ENCODE measurements at regions not wholly inside any gene's neighbourhood (a gene's known extent, or its start where the extent isn't known, plus 50 kb on each side); places are given as distances from the start of the nearest gene placed in this dataset.

DNA sequence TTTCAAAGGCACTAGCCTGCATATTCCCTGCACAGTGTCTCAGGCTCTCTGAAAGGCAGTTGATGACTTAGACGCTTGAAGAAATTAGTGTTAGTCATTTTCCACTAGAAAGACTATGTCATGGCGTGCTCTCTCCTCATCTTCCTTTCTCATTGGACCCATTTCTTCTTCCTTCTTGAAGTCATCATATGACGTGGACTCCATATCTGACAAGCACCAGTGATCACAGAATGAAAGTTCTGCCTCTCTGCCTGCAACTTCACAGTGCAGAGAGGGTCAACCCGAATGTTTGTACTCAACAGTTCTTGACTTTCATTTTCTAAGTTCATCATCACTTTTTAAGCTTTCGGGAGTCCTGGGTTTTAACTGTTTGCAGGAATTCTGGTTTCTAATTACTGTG is 63.7 kb upstream of the CYRIA start:
- no peaks in the 10 kb centered on the region for H3F3A ChIP-seq (replicated peaks; ENCODE audit: insufficient read depth)
- POLR2A ChIA-PET, result no interaction called here
- WGBS (ENCODE audit: low lambda C conversion rate), result 22% methylated on average over 5 of the region's 5 CpGs
- H3K9ac ChIP-seq, result no peak overlapping the region
- no peak overlapping the region for H3K27ac ChIP-seq (ENCODE audit: low read depth in 2 of 2, low read length in 1 of 2)
- H3K79me2 ChIP-seq (ENCODE audit: insufficient read depth), result no peaks in the 10 kb centered on the region
- peaks cover 0 to 4% of the 10 kb centered on the region in 2 experiments; a peak in 1 of 4 replicates for H3K4me1 ChIP-seq (ENCODE audit: control insufficient read depth in 1 of 2, insufficient read depth in 2 of 2, low read depth in 1 of 2, low read length in 1 of 2)
- no peak overlapping the region for H3K4me2 ChIP-seq
- H3K9me3 ChIP-seq, result no peaks in the 10 kb centered on the region
- TF ChIP-seq NFIC (IDR thresholded peaks at IDR 0.05; ENCODE audit: borderline replicate concordance) (no peak), TCF12 (IDR thresholded peaks at IDR 0.05) (no peak), RAD21 (IDR thresholded peaks at IDR 0.05; ENCODE audit: low read length) (no peak), RXRA (IDR thresholded peaks at IDR 0.05; ENCODE audit: borderline replicate concordance, low read depth) (no peak), ELF1 (IDR thresholded peaks at IDR 0.05) (no peak), GATA2 (CRISPR knock-in tag; IDR thresholded peaks at IDR 0.05) (no peak), RFX5 (IDR thresholded peaks at IDR 0.05; ENCODE audit: low read length) (no peak), NRF1 (IDR thresholded peaks at IDR 0.05; ENCODE audit: low read depth, low read length) (no peak)
- TF ChIP-seq, protein P1, sequence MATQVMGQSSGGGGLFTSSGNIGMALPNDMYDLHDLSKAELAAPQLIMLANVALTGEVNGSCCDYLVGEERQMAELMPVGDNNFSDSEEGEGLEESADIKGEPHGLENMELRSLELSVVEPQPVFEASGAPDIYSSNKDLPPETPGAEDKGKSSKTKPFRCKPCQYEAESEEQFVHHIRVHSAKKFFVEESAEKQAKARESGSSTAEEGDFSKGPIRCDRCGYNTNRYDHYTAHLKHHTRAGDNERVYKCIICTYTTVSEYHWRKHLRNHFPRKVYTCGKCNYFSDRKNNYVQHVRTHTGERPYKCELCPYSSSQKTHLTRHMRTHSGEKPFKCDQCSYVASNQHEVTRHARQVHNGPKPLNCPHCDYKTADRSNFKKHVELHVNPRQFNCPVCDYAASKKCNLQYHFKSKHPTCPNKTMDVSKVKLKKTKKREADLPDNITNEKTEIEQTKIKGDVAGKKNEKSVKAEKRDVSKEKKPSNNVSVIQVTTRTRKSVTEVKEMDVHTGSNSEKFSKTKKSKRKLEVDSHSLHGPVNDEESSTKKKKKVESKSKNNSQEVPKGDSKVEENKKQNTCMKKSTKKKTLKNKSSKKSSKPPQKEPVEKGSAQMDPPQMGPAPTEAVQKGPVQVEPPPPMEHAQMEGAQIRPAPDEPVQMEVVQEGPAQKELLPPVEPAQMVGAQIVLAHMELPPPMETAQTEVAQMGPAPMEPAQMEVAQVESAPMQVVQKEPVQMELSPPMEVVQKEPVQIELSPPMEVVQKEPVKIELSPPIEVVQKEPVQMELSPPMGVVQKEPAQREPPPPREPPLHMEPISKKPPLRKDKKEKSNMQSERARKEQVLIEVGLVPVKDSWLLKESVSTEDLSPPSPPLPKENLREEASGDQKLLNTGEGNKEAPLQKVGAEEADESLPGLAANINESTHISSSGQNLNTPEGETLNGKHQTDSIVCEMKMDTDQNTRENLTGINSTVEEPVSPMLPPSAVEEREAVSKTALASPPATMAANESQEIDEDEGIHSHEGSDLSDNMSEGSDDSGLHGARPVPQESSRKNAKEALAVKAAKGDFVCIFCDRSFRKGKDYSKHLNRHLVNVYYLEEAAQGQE (IDR thresholded peaks at IDR 0.05; ENCODE audit: low read depth, low read length), result no peak
- TF ChIP-seq, protein P2, sequence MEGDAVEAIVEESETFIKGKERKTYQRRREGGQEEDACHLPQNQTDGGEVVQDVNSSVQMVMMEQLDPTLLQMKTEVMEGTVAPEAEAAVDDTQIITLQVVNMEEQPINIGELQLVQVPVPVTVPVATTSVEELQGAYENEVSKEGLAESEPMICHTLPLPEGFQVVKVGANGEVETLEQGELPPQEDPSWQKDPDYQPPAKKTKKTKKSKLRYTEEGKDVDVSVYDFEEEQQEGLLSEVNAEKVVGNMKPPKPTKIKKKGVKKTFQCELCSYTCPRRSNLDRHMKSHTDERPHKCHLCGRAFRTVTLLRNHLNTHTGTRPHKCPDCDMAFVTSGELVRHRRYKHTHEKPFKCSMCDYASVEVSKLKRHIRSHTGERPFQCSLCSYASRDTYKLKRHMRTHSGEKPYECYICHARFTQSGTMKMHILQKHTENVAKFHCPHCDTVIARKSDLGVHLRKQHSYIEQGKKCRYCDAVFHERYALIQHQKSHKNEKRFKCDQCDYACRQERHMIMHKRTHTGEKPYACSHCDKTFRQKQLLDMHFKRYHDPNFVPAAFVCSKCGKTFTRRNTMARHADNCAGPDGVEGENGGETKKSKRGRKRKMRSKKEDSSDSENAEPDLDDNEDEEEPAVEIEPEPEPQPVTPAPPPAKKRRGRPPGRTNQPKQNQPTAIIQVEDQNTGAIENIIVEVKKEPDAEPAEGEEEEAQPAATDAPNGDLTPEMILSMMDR (IDR thresholded peaks at IDR 0.05), result no peak
- TF ChIP-seq, protein P3, sequence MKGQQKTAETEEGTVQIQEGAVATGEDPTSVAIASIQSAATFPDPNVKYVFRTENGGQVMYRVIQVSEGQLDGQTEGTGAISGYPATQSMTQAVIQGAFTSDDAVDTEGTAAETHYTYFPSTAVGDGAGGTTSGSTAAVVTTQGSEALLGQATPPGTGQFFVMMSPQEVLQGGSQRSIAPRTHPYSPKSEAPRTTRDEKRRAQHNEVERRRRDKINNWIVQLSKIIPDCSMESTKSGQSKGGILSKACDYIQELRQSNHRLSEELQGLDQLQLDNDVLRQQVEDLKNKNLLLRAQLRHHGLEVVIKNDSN (IDR thresholded peaks at IDR 0.05; ENCODE audit: borderline replicate concordance, low read depth), result no peak
- TF ChIP-seq, protein P4, sequence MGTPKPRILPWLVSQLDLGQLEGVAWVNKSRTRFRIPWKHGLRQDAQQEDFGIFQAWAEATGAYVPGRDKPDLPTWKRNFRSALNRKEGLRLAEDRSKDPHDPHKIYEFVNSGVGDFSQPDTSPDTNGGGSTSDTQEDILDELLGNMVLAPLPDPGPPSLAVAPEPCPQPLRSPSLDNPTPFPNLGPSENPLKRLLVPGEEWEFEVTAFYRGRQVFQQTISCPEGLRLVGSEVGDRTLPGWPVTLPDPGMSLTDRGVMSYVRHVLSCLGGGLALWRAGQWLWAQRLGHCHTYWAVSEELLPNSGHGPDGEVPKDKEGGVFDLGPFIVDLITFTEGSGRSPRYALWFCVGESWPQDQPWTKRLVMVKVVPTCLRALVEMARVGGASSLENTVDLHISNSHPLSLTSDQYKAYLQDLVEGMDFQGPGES (IDR thresholded peaks at IDR 0.05; ENCODE audit: low read depth, low read length), result no peak
- TF ChIP-seq, protein P5, sequence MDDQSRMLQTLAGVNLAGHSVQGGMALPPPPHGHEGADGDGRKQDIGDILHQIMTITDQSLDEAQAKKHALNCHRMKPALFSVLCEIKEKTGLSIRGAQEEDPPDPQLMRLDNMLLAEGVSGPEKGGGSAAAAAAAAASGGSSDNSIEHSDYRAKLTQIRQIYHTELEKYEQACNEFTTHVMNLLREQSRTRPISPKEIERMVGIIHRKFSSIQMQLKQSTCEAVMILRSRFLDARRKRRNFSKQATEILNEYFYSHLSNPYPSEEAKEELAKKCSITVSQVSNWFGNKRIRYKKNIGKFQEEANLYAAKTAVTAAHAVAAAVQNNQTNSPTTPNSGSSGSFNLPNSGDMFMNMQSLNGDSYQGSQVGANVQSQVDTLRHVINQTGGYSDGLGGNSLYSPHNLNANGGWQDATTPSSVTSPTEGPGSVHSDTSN (IDR thresholded peaks at IDR 0.05), result no peak
- TF ChIP-seq, protein P6, sequence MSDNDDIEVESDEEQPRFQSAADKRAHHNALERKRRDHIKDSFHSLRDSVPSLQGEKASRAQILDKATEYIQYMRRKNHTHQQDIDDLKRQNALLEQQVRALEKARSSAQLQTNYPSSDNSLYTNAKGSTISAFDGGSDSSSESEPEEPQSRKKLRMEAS (IDR thresholded peaks at IDR 0.05; ENCODE audit: low read depth), result no peak
- TF ChIP-seq, protein P7, sequence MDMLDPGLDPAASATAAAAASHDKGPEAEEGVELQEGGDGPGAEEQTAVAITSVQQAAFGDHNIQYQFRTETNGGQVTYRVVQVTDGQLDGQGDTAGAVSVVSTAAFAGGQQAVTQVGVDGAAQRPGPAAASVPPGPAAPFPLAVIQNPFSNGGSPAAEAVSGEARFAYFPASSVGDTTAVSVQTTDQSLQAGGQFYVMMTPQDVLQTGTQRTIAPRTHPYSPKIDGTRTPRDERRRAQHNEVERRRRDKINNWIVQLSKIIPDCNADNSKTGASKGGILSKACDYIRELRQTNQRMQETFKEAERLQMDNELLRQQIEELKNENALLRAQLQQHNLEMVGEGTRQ (IDR thresholded peaks at IDR 0.05; ENCODE audit: borderline replicate concordance, low read depth, low read length), result no peak
- H3K9me2 ChIP-seq, result no peaks in the 10 kb centered on the region
- no peaks in the 10 kb centered on the region for H3K27me3 ChIP-seq (ENCODE audit: insufficient read depth)
- CTCF ChIA-PET, result interaction anchor here (1.7 kb wide), 1 partner anchor 28 kb away, joined by 4 read pairs; no protein-coding TSS in a partner anchor
- H2AFZ ChIP-seq (ENCODE audit: low read depth), result no peak overlapping the region
- no peaks in the 10 kb centered on the region for H4K20me1 ChIP-seq (ENCODE audit: insufficient read depth)
- no peak overlapping the region for H3K4me3 ChIP-seq (ENCODE audit: low read depth in 2 of 2, low read length in 1 of 2)
- no peaks in the 10 kb centered on the region for H3K36me3 ChIP-seq (replicated peaks in 1 of 2; ENCODE audit: control insufficient read depth in 1 of 2, insufficient read depth in 2 of 2, low read length in 1 of 2)
- DNase-seq, result no peak
